GM19043 (cell line): ENCODE measurements at regions not wholly inside any gene's neighbourhood (a gene's known extent, or its start where the extent isn't known, plus 50 kb on each side); places are given as distances from the start of the nearest gene placed in this dataset.

ENCODE experiments used
- ATAC-seq: cut with Tn5 transposase; IDR thresholded peaks from one replicate; pipeline ENCODE4 v1.9.1; 2021; ENCODE audit warnings: low read depth; ENCODE audit not compliant: unreplicated experiment

- no peak for ATAC-seq
Measured at GRCh38 chr10:36341471-36341870, 699.4 kb upstream of the FZD8 start.

- no peak for ATAC-seq
Measured at GRCh38 chr10:36336315-36336714, 694.2 kb upstream of the FZD8 start.

- ATAC-seq, result no peak
Measured at GRCh38 chr10:36333446-36333845, 691.4 kb upstream of the FZD8 start.

GRCh38 chr10:36332926-36333325 lies 690.8 kb upstream of the FZD8 start:
- no peak for ATAC-seq

GRCh38 chr10:36331121-36331520 lies 689.0 kb upstream of the FZD8 start:
- ATAC-seq, result no peak

GRCh38 chr10:36325815-36326214 lies 683.7 kb upstream of the FZD8 start:
- ATAC-seq, result no peak

- ATAC-seq, result no peak
Measured at GRCh38 chr10:36324831-36325230, 682.7 kb upstream of the FZD8 start.

GRCh38 chr10:36313142-36313541 lies 671.0 kb upstream of the FZD8 start:
- no peak for ATAC-seq

GRCh38 chr10:36303896-36304295 lies 661.8 kb upstream of the FZD8 start:
- ATAC-seq, result no peak

- ATAC-seq, result no peak
Measured at GRCh38 chr10:36302086-36302485, 660.0 kb upstream of the FZD8 start.

GRCh38 chr10:36301539-36301938 lies 659.4 kb upstream of the FZD8 start:
- no peak for ATAC-seq

GRCh38 chr10:36301139-36301538 lies 659.0 kb upstream of the FZD8 start:
- no peak for ATAC-seq

- no peak for ATAC-seq
Measured at GRCh38 chr10:36283827-36284226, 641.7 kb upstream of the FZD8 start.

- no peak for ATAC-seq
Measured at GRCh38 chr10:36281831-36282331, 639.8 kb upstream of the FZD8 start.

- no peak for ATAC-seq
Measured at GRCh38 chr10:36280890-36281499, 638.9 kb upstream of the FZD8 start.

- no peak for ATAC-seq
Measured at GRCh38 chr10:36280321-36280741, 638.2 kb upstream of the FZD8 start.

- ATAC-seq, result no peak
Measured at GRCh38 chr10:36278176-36278575, 636.1 kb upstream of the FZD8 start.

GRCh38 chr10:36277459-36277858 lies 635.4 kb upstream of the FZD8 start:
- ATAC-seq, result no peak

- no peak for ATAC-seq
Measured at GRCh38 chr10:36271627-36272340, 629.7 kb upstream of the FZD8 start.

- no peak for ATAC-seq
Measured at GRCh38 chr10:36269222-36269621, 627.1 kb upstream of the FZD8 start.

GRCh38 chr10:36266923-36267322 lies 624.8 kb upstream of the FZD8 start:
- no peak for ATAC-seq

GRCh38 chr10:36265741-36266140 lies 623.6 kb upstream of the FZD8 start:
- no peak for ATAC-seq
